ENCODE measurements at regions not wholly inside any gene's neighbourhood (a gene's known extent, or its start where the extent isn't known, plus 50 kb on each side); places are given as distances from the start of the nearest gene placed in this dataset.

DNA sequence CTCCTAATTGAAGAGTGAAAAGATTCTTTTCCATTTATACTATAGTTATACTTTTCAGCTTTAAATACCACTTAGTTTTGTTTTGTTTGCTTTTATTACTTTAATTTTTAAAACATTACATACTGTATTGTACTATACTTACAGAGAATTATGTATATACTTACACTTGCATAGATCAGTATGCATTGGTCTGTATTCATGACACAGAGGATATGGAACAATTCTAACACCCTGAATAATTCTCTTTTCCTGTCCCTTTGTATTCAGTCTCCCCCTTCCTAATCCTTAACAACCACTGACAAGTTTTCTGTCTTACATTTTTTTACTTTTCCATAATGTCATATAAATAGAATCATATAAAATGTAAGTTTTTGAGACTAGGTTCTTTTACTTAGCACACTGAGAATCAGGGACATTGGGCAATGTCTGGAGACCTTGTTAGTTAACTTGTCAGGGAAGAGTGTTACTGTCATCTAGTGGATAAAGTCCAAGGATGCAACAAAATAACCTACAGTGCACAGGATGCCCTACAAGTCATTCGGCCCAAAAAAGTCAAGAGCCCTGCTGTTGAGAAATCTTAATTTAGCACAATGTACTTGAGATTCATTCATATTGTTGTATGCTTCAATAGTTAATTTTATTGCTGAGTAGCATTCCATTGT lies 95.7 kb upstream of the MCTP2 start:
- no peak for DNase-seq
- Mint-ChIP-seq H3K27ac (no peak overlapping the region), H3K4me3 (no peak overlapping the region), H3K9me3 (no peaks in the 10 kb centered on the region), H3K36me3 (ENCODE audit: low read depth) (no peaks in the 10 kb centered on the region), H3K4me1 (ENCODE audit: low read depth) (no peaks in the 10 kb centered on the region), H3K27me3 (ENCODE audit: insufficient read depth) (no peaks in the 10 kb centered on the region; the same call in 1 of the 2 replicates)
- TF ChIP-seq, protein P1, sequence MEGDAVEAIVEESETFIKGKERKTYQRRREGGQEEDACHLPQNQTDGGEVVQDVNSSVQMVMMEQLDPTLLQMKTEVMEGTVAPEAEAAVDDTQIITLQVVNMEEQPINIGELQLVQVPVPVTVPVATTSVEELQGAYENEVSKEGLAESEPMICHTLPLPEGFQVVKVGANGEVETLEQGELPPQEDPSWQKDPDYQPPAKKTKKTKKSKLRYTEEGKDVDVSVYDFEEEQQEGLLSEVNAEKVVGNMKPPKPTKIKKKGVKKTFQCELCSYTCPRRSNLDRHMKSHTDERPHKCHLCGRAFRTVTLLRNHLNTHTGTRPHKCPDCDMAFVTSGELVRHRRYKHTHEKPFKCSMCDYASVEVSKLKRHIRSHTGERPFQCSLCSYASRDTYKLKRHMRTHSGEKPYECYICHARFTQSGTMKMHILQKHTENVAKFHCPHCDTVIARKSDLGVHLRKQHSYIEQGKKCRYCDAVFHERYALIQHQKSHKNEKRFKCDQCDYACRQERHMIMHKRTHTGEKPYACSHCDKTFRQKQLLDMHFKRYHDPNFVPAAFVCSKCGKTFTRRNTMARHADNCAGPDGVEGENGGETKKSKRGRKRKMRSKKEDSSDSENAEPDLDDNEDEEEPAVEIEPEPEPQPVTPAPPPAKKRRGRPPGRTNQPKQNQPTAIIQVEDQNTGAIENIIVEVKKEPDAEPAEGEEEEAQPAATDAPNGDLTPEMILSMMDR (IDR thresholded peaks at IDR 0.05), result peak; percentile 35; the same call in 1 of the 2 replicates

DNA sequence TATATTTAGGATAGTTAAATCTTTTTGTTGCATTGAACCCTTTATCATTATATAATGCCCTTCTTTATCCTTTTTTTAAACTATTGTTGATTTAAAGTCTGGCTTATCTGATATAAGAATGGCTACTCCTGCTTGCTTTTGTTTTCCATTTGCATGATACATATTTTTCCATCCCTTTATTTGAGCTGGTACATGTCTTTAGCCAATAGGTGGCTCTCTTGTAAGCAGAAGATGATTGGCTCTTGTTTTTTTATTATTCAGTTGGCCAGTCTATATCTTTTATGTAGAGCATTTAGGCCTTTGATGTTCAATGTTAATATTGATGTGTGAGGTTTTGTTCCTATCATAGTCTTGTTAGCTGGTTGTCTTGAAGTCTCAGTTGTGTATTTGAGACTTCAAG lies 99.5 kb upstream of the MCTP2 start:
- Mint-ChIP-seq H3K4me1 (ENCODE audit: low read depth) (no peaks in the 10 kb centered on the region), H3K27ac (no peak overlapping the region), H3K4me3 (no peak overlapping the region), H3K27me3 (ENCODE audit: insufficient read depth) (no peaks in the 10 kb centered on the region; the same call in 1 of the 2 replicates), H3K9me3 (no peaks in the 10 kb centered on the region), H3K36me3 (ENCODE audit: low read depth) (no peaks in the 10 kb centered on the region)
- no peak for DNase-seq
- TF ChIP-seq, protein P1 (IDR thresholded peaks at IDR 0.05), result peak; percentile 56

GRCh38 chr15:94130504-94130903 lies 100.9 kb upstream of the MCTP2 start:
- H3K27ac Mint-ChIP-seq, result no peak overlapping the region
- peaks cover 9% of the 10 kb centered on the region for H3K4me1 Mint-ChIP-seq (ENCODE audit: low read depth)
- H3K36me3 Mint-ChIP-seq (ENCODE audit: low read depth), result no peaks in the 10 kb centered on the region
- TF ChIP-seq, protein P1 (IDR thresholded peaks at IDR 0.05), result no peak
- H3K27me3 Mint-ChIP-seq (ENCODE audit: insufficient read depth), result no peaks in the 10 kb centered on the region; the same call in 1 of the 2 replicates
- no peak for DNase-seq
- H3K9me3 Mint-ChIP-seq, result no peaks in the 10 kb centered on the region
- no peak overlapping the region for H3K4me3 Mint-ChIP-seq

GRCh38 chr15:94127006-94127405 lies 104.4 kb upstream of the MCTP2 start:
- peaks cover 25% of the 10 kb centered on the region for H3K4me1 Mint-ChIP-seq (ENCODE audit: low read depth)
- TF ChIP-seq, protein P1 (IDR thresholded peaks at IDR 0.05), result no peak

DNA sequence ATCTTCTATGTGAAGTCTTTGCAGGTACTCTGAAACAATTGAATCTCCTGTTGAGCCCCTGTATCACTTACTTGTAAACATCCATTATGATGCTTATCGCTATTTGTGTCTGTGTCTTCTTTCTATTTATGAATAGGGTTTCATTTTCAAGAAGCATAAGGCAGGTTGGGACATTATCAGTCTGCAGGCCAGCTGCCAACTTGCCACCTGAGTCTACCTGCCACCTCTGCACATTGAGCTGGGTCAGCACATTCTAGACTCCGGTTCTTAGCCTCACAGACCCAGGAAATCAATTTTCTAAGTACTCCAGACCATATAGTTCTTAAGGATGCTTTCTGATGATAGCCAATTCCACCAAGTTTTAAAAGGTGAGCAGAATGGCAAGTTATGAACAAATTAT lies 105.7 kb upstream of the MCTP2 start:
- Mint-ChIP-seq H3K4me1 (ENCODE audit: low read depth) (peaks cover 30% of the 10 kb centered on the region), H3K4me3 (peak overlapping the region; percentile 23; the same call in 1 of the 2 replicates), H3K27ac (peak overlapping the region; percentile 69), H3K36me3 (ENCODE audit: low read depth) (no peaks in the 10 kb centered on the region), H3K9me3 (no peaks in the 10 kb centered on the region), H3K27me3 (ENCODE audit: insufficient read depth) (no peaks in the 10 kb centered on the region; the same call in 1 of the 2 replicates)
- no peak for DNase-seq
- TF ChIP-seq, protein P1 (IDR thresholded peaks at IDR 0.05), result no peak

More at GRCh38 chr15:94127006-94127405, 104.4 kb upstream of the MCTP2 start:
- no peak for DNase-seq
- no peaks in the 10 kb centered on the region; the same call in 1 of the 2 replicates for H3K27me3 Mint-ChIP-seq (ENCODE audit: insufficient read depth)
- H3K36me3 Mint-ChIP-seq (ENCODE audit: low read depth), result no peaks in the 10 kb centered on the region
- H3K4me3 Mint-ChIP-seq, result no peak overlapping the region
- no peak overlapping the region for H3K27ac Mint-ChIP-seq
- no peaks in the 10 kb centered on the region for H3K9me3 Mint-ChIP-seq
